Coronary artery (tissue), 2 donors: ENCODE measurements at regions not wholly inside any gene's neighbourhood (a gene's known extent, or its start where the extent isn't known, plus 50 kb on each side); places are given as distances from the start of the nearest gene placed in this dataset.

Experiments
- DNase-seq: peaks from one replicate; pipeline ENCODE4 v3.0.0-alpha.2; 2017; ENCODE audit warnings: low spot score
- H3K27ac ChIP-seq, 2 donors: fragments of 200-600 bp; sonication (generic); one replicate each; pipeline ENCODE4 v1.5.1; 2016 to 2019
- H3K4me3 ChIP-seq: fragments of 200-600 bp; sonication (generic); 2 replicates; pipeline ENCODE4 v1.5.1; 2016; ENCODE audit warnings: mild to moderate bottlenecking, moderate library complexity
- TF ChIP-seq, protein P1 (sequence below): fragments of 200-600 bp; sonication (generic); IDR thresholded peaks from one replicate; pipeline ENCODE4 v1.5.1; 2019; ENCODE audit warnings: antibody characterized with exemption

DNA sequence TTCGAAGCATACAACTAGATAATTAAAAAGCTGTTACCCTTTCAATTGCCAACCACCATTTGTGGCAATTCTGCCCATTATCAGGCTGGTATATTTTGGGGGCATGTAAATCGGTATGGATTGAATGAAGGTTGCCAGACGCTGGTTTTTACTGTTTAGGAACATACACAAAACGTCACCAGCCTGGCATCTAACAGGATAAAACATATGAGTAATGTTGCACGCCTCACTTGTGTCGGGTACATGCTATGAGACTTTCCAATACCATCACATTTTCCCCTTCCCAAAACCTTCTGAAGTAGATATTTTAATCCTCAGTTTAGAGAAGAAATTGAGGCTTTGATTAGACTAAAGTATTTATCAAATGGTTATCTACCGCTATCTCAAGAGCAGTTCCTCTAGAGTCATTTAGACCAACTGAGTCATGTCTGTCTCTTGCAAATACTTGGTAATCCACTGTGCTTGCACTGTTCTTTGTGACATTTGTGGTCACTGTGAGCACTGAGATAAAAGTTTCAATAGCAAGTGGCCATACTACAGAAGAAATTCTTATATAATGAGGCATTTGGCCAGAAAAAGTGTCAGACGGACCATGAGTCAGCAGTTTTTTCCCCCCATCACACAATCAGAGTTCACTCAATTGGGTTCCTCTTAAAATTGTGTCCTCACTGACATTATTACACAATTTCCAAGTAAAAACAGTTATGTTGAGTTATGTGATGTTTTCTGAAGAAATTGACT lies 498.7 kb downstream of the NXPH1 start:
- TF ChIP-seq, protein P1, sequence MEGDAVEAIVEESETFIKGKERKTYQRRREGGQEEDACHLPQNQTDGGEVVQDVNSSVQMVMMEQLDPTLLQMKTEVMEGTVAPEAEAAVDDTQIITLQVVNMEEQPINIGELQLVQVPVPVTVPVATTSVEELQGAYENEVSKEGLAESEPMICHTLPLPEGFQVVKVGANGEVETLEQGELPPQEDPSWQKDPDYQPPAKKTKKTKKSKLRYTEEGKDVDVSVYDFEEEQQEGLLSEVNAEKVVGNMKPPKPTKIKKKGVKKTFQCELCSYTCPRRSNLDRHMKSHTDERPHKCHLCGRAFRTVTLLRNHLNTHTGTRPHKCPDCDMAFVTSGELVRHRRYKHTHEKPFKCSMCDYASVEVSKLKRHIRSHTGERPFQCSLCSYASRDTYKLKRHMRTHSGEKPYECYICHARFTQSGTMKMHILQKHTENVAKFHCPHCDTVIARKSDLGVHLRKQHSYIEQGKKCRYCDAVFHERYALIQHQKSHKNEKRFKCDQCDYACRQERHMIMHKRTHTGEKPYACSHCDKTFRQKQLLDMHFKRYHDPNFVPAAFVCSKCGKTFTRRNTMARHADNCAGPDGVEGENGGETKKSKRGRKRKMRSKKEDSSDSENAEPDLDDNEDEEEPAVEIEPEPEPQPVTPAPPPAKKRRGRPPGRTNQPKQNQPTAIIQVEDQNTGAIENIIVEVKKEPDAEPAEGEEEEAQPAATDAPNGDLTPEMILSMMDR = no peak
- no peak overlapping the region for H3K27ac ChIP-seq
- H3K4me3 ChIP-seq = no peak overlapping the region
- DNase-seq = no peak

DNA sequence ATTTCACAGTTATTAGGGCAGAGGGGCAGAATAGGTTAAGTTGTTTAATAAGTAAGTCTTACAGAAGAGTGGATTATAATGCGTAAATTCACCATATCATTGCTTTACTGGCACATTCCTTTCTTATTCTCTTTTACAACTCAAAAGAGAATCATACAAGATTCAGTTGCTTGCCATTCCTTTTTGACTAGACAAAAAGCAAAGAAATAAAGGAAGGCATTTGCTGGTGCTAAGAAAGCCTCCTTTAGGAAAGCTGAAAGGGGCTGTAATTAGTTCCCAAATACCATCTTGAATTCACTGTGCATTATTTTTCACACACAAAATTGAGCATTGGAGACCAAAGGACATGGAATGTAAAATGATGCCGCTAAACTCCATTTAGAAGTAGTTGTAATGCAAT lies 499.3 kb downstream of the NXPH1 start:
- H3K4me3 ChIP-seq = no peak overlapping the region
- TF ChIP-seq, protein P1 = no peak
- no peak overlapping the region for H3K27ac ChIP-seq
- DNase-seq = no peak

DNA sequence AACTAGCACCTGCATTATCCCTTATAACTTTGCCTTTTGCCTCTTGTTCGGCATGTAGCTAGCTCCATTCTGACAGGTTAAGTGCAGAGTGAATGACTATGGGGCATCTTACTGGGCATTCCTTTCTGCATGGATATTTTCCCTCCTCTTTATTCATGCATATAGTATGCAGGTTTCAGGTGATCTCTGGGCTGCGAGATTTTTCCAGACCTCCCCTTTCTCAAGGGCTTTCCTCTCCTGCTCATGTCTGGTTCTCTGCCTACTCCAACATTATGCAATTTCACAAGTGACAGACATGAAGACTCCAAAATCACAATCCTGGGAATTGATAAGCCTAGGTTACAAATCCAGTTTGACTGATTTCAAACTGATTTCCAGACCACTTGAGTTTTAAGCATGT lies 503.8 kb downstream of the NXPH1 start:
- no peak for DNase-seq
- Histone ChIP-seq H3K27ac (no peak overlapping the region), H3K4me3 (no peak overlapping the region)
- TF ChIP-seq, protein P1 = no peak

DNA sequence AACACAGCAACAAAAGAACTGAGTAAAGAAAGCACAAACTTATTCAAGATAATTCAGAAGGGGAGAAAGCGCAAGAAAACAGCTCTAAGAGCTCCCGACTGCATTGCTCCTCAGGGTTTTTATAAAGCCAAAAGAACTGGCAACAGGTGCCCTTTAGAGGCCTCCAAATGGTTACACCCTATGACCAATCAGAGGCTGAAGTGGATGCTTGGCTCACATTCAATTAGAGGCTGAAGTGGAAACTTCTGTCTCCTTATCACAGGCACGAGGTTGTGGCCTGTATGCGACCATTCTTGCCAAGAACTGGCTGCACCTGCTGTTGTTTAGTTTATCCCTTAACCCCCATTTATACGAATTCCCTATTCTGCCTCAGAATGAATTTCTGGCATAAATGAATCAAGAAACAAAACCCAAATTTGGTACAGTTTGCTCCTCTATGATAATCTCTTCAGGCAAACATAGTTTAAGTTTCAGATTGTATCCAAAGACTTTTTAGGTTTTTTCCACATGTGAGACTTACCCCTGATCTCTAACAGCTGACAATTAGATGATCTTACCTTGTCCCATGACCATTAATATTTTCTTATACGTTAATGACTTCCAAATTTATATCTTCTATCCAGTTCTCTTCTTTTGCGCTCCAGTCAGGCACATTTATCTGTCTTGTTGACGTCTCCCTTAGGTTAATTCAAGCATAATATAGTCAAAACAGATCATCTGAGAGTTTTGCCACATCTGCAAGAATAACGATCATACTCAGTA lies 504.8 kb downstream of the NXPH1 start:
- TF ChIP-seq, protein P1 = no peak
- no peak for DNase-seq
- Histone ChIP-seq H3K27ac (no peak overlapping the region), H3K4me3 (no peak overlapping the region)

DNA sequence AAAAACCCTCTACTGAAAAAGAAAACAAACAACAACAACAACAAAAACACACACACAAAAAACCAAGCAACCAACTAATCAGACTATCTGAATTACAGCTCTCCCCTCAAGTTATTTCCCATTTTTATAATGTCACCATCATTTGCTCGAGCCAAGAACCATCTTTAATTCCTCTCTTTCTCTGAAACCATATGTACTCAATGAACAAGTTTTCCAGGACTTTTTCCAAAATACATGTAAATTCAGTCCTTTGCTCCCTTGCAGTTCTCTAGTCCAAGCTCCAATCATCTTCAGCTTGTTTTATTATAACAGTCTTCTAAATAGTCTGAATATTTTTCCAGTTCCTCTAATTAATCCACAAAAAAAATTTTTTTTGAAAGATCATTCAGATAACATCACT lies 506.0 kb downstream of the NXPH1 start:
- Histone ChIP-seq H3K4me3 (no peak overlapping the region), H3K27ac (no peak overlapping the region)
- TF ChIP-seq, protein P1 = no peak
- no peak for DNase-seq

DNA sequence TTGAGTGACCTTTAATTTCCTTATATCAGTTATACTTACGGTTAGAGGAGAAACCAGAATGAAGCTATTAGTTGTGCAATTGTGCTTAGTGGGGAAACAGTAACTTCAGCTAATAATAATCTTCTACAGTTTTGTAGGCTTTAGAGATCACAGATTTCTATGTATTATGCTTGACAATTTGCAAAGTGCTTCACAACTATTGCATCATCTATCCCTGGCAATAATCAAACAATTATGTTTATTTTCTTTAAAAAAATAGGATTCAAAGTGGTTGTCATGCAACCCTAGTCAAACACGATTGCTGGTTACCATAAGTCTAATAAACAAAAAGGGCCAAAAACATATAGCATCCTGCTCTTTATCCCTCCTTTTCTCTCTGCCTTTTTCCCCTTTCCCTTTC lies 530.3 kb downstream of the NXPH1 start:
- no peak overlapping the region for H3K27ac ChIP-seq
- H3K4me3 ChIP-seq = no peak overlapping the region
- DNase-seq = no peak
- TF ChIP-seq, protein P1 = no peak

DNA sequence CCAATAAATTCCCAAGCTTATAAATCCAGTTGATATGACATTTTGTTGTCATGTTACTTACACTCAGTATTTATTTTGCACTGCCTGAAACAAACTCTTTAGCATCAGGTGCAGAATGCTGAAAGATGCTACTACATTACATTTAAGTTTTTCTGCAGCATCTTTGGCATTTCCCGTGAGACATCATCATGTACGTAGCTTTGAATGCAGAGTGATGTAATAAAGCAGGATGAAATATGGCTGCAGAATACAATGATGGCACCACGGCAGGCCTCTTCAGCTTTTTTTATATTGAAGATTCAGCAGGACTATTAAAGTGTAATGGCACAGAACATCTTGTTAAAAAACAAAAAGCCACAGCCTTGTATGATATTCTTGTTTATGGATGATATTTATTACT lies 531.8 kb downstream of the NXPH1 start:
- no peak overlapping the region for H3K4me3 ChIP-seq
- TF ChIP-seq, protein P1 = no peak
- DNase-seq = no peak
- no peak overlapping the region for H3K27ac ChIP-seq
